CD4-positive, alpha-beta T cell (primary cell): ENCODE measurements at regions not wholly inside any gene's neighbourhood (a gene's known extent, or its start where the extent isn't known, plus 50 kb on each side); places are given as distances from the start of the nearest gene placed in this dataset.
A peak's percentile ranks its signal among the peaks of the same experiment; 100 is the strongest.

Source experiments
- ATAC-seq: fragments of 200-7000 bp; cut with Tn5 transposase; one replicate; pipeline ENCODE4 v1.10.0; 2022; ENCODE audit warnings: mild to moderate bottlenecking; ENCODE audit not compliant: poor library complexity
- CTCF ChIA-PET: fragments of 350-600 bp; sonication (Branson Sonifier 250); formaldehyde crosslinking; loops from one replicate; lab custom pipeline; 2021; ENCODE audit warnings: antibody characterized with exemption, inconsistent platforms; lab: Charles Lee
- POLR2A ChIA-PET: fragments of 350-600 bp; sonication (Branson Sonifier 250); formaldehyde crosslinking; loops from one replicate; lab custom pipeline; 2021; ENCODE audit warnings: antibody characterized with exemption, inconsistent platforms; lab: Charles Lee
- DNase-seq, 14 experiments: peaks; one replicate each; pipeline ENCODE4 v3.0.0-alpha.2; 2013 to 2020; ENCODE audit warnings: mixed read lengths in 2 of 14
- H3K27ac ChIP-seq, 2 donors: one replicate each; pipeline versions ENCODE4 v1.5.1 to v1.7.0; 2013; ENCODE audit warnings: low read length in 2 of 2, low read depth in 1 of 2, mild to moderate bottlenecking in 1 of 2
- H3K27me3 ChIP-seq, 2 experiments: 1 replicate in 1 of 2; 2 replicates in 1 of 2; pipeline versions ENCODE4 v1.6.1 to v1.7.0; 2013; ENCODE audit warnings: low read length in 2 of 2, control low read depth in 1 of 2, mild to moderate bottlenecking in 1 of 2, moderate library complexity in 1 of 2; ENCODE audit not compliant: insufficient read depth in 2 of 2, control insufficient read depth in 1 of 2
- H3K36me3 ChIP-seq: one replicate; pipeline ENCODE4 v1.6.1; 2013; ENCODE audit warnings: low read length, control low read depth; ENCODE audit not compliant: insufficient read depth
- H3K4me1 ChIP-seq: one replicate; pipeline ENCODE4 v1.6.1; 2013; ENCODE audit warnings: low read length, control low read depth; ENCODE audit not compliant: insufficient read depth
- H3K4me3 ChIP-seq: one replicate; pipeline ENCODE4 v1.5.1; 2013; ENCODE audit warnings: mild to moderate bottlenecking, low read length, moderate library complexity
- H3K9me3 ChIP-seq, 2 experiments: 1 replicate in 1 of 2; 2 replicates in 1 of 2; pipeline versions ENCODE4 v1.6.1 to v1.7.0; 2013; ENCODE audit warnings: low read length in 2 of 2, mild to moderate bottlenecking in 2 of 2, control low read depth in 1 of 2, moderate library complexity in 1 of 2; ENCODE audit not compliant: control insufficient read depth in 1 of 2, insufficient read depth in 1 of 2
- H3K27ac Mint-ChIP-seq: one replicate; pipeline ENCODE4 v1.8.0; 2020; ENCODE audit warnings: mixed read lengths
- H3K27me3 Mint-ChIP-seq: one replicate; pipeline ENCODE4 v1.8.0; 2021; ENCODE audit warnings: mixed read lengths
- H3K36me3 Mint-ChIP-seq: one replicate; pipeline ENCODE4 v1.8.0; 2021; ENCODE audit warnings: low read depth, mixed read lengths
- H3K4me1 Mint-ChIP-seq: one replicate; pipeline ENCODE4 v1.8.0; 2021; ENCODE audit warnings: low read depth, mixed read lengths
- H3K4me3 Mint-ChIP-seq: one replicate; pipeline ENCODE4 v1.8.0; 2020; ENCODE audit warnings: mild to moderate bottlenecking, mixed read lengths
- H3K9me3 Mint-ChIP-seq: one replicate; pipeline ENCODE4 v1.8.0; 2020; ENCODE audit warnings: mixed read lengths
- CTCF ChIP-seq: fragments of 200-600 bp; IDR thresholded peaks from one replicate; pipeline ENCODE4 v1.8.0; 2022; ENCODE audit warnings: antibody characterized with exemption, mild to moderate bottlenecking
- intact Hi-C, 2 experiments: fragments of 100-400 bp; cut with DNase I in 1 of 2; cut with micrococcal nuclease in 1 of 2; formaldehyde crosslinking; loops; one replicate each; pipeline versions ENCODE4 v1.15.1 to v1.9.0; 2023 to 2025; cut with DNase I, micrococcal nuclease

DNA sequence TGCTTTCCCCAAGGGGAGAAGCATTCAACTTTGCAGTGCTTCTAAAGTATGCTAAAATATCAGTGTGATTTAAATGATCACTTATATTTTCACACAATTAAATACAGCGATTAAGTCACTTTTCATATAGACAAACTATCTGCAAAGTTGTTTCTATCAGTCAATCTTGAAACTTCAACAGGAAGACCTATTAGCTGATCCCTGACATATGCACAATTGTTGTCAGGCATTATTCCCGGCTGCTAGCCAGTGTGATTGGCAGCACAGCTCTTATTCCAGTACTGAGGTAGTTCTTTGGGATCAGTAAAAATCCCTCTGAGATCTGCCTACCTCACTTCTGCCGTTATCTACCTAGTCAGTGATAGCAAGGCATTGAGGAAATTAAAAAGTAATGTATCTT, 629.5 kb downstream of the NR4A2 start:
- no peaks in the 10 kb centered on the region for H3K36me3 ChIP-seq
- H3K9me3 ChIP-seq: no peaks in the 10 kb centered on the region
- no peak for TF ChIP-seq CTCF
- H3K4me3 ChIP-seq: no peak overlapping the region
- no peaks in the 10 kb centered on the region for H3K4me1 Mint-ChIP-seq
- H3K27me3 Mint-ChIP-seq: no peaks in the 10 kb centered on the region
- ChIA-PET POLR2A (no interaction called here), CTCF (no interaction called here)
- H3K27ac ChIP-seq: no peak overlapping the region
- no peaks in the 10 kb centered on the region for H3K36me3 Mint-ChIP-seq
- no peaks in the 10 kb centered on the region for H3K27me3 ChIP-seq
- no peak overlapping the region for H3K4me3 Mint-ChIP-seq
- intact Hi-C loops: no loop called here
- H3K9me3 Mint-ChIP-seq: no peaks in the 10 kb centered on the region
- DNase-seq: no peak
- ATAC-seq: no peak
- H3K4me1 ChIP-seq: no peaks in the 10 kb centered on the region
- no peak overlapping the region for H3K27ac Mint-ChIP-seq

DNA sequence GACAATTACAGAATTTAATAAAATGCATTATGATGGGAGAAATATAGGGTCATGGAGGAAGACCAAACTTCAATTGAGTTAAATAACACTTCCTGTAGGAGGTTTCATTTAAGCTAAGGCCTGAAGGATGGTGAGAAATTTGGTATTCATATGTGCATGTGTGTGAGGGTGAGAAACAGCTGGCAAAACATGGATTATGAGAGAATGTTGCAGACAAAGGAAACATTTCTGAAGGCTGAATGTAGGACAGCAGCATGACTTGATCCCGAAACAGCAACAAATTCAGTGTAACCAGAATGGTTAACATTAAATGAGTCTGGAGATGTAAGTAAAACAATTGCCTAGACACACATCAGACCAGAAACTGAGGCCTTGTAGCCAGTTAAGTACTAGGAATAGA, 630.8 kb downstream of the NR4A2 start:
- H3K9me3 ChIP-seq: no peaks in the 10 kb centered on the region
- intact Hi-C loops: no loop called here
- POLR2A ChIA-PET: interaction anchor here (1.2 kb wide), 1 partner anchor 9 kb away, joined by 3 read pairs; no protein-coding TSS in a partner anchor

DNA sequence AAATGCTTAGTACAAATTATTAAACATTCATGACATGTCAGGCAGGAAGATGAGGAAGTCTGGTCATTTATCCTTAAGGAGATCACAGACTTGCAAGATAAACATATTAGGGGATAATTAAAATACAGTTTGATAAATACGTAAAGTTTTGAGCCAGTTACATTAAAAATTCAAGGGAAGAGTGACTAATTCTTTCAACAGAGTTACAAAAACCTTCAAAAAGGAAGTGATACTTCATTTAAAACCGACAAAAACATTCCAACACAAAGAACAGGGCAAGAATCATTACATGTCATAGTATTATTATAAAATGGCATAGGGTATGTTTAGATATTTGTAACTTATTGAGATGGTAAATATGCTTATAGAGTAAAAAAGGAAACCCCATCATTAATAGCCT, 636.0 kb downstream of the NR4A2 start:
- Histone ChIP-seq H3K27ac (no peak overlapping the region), H3K9me3 (no peaks in the 10 kb centered on the region), H3K36me3 (no peaks in the 10 kb centered on the region), H3K27me3 (no peaks in the 10 kb centered on the region), H3K4me3 (no peak overlapping the region), H3K4me1 (no peaks in the 10 kb centered on the region)
- H3K4me1 Mint-ChIP-seq: no peaks in the 10 kb centered on the region
- ChIA-PET POLR2A (no interaction called here), CTCF (no interaction called here)
- no peaks in the 10 kb centered on the region for H3K36me3 Mint-ChIP-seq
- DNase-seq (peak in 1 of 14 experiments; percentile 4), ATAC-seq (no peak)
- no peak overlapping the region for H3K4me3 Mint-ChIP-seq
- H3K27me3 Mint-ChIP-seq: no peaks in the 10 kb centered on the region
- H3K9me3 Mint-ChIP-seq: no peaks in the 10 kb centered on the region
- no peak overlapping the region for H3K27ac Mint-ChIP-seq
- no peak for TF ChIP-seq CTCF
- intact Hi-C loops: no loop called here

More for the DNA sequence above, 630.8 kb downstream of the NR4A2 start:
- Mint-ChIP-seq H3K27ac (no peak overlapping the region), H3K9me3 (no peaks in the 10 kb centered on the region), H3K36me3 (no peaks in the 10 kb centered on the region), H3K27me3 (no peaks in the 10 kb centered on the region), H3K4me1 (no peaks in the 10 kb centered on the region), H3K4me3 (no peak overlapping the region)
- Histone ChIP-seq H3K36me3 (no peaks in the 10 kb centered on the region), H3K27me3 (no peaks in the 10 kb centered on the region), H3K4me3 (no peak overlapping the region), H3K4me1 (no peaks in the 10 kb centered on the region), H3K27ac (no peak overlapping the region)
- TF ChIP-seq CTCF: no peak
- CTCF ChIA-PET: no interaction called here
- no peak for ATAC-seq
- DNase-seq: no peak
